ENCODE measurements at regions not wholly inside any gene's neighbourhood (a gene's known extent, or its start where the extent isn't known, plus 50 kb on each side); places are given as distances from the start of the nearest gene placed in this dataset.

GRCh38 chr5:173835131-173835530 is 53.0 kb upstream of the CPEB4 start:
- no peak for DNase-seq

GRCh38 chr5:173835661-173836060 is 52.5 kb upstream of the CPEB4 start:
- peak; percentile 63 for DNase-seq

- no peak for DNase-seq
Measured at GRCh38 chr5:173837654-173838053, 50.5 kb upstream of the CPEB4 start.

Data from islet precursor cell (in vitro differentiated cells).